GM11168 (cell line): ENCODE measurements at regions not wholly inside any gene's neighbourhood (a gene's known extent, or its start where the extent isn't known, plus 50 kb on each side); places are given as distances from the start of the nearest gene placed in this dataset.
"Not testable (repeated sequence)": the region's sequence is repeated elsewhere in the genome, so short reads cannot be mapped to it uniquely, and the experiment has no call there.

Source experiments
- in situ Hi-C: fragments of 300-500 bp; cut with MboI; formaldehyde crosslinking; loops from one replicate; pipeline ENCODE4 v1.12.0; 2022; ENCODE audit warnings: low sequenced_read_pairs; ENCODE audit not compliant: unreplicated experiment

- in situ Hi-C loops = no loop called here
Observed at GRCh38 chr1:208951908-208952307, 631.6 kb upstream of the CAMK1G start.

- in situ Hi-C loops = no loop called here
Observed at GRCh38 chr1:208962867-208963266, 620.6 kb upstream of the CAMK1G start.

GRCh38 chr1:208965351-208965750 is 618.2 kb upstream of the CAMK1G start:
- in situ Hi-C loops = no loop called here

- in situ Hi-C loops = no loop called here
Observed at GRCh38 chr1:208967334-208967733, 616.2 kb upstream of the CAMK1G start.

GRCh38 chr1:208974717-208975116 is 608.8 kb upstream of the CAMK1G start:
- in situ Hi-C loops = no loop called here

GRCh38 chr1:208975456-208975855 is 608.1 kb upstream of the CAMK1G start:
- in situ Hi-C loops = no loop called here

- in situ Hi-C loops = no loop called here
Observed at GRCh38 chr1:208977012-208977411, 606.5 kb upstream of the CAMK1G start.

- in situ Hi-C loops = no loop called here
Observed at GRCh38 chr1:208977638-208978256, 605.8 kb upstream of the CAMK1G start.

- in situ Hi-C loops = no loop called here
Observed at GRCh38 chr1:208979776-208980175, 603.7 kb upstream of the CAMK1G start.

GRCh38 chr1:208980605-208981004 is 602.9 kb upstream of the CAMK1G start:
- in situ Hi-C loops = no loop called here

- in situ Hi-C loops = no loop called here
Observed at GRCh38 chr1:208985231-208985630, 598.3 kb upstream of the CAMK1G start.

GRCh38 chr1:208988811-208989222 is 594.7 kb upstream of the CAMK1G start:
- in situ Hi-C loops = no loop called here

- in situ Hi-C loops = no loop called here
Observed at GRCh38 chr1:208990456-208990855, 593.1 kb upstream of the CAMK1G start.

- in situ Hi-C loops = not testable (repeated sequence)
Observed at GRCh38 chr1:208997053-208997452, 586.5 kb upstream of the CAMK1G start.

GRCh38 chr1:208997726-208998312 is 585.7 kb upstream of the CAMK1G start:
- in situ Hi-C loops = no loop called here

- in situ Hi-C loops = no loop called here
Observed at GRCh38 chr1:209008586-209008985, 574.9 kb upstream of the CAMK1G start.

- in situ Hi-C loops = no loop called here
Observed at GRCh38 chr1:209010475-209011230, 572.9 kb upstream of the CAMK1G start.

- in situ Hi-C loops = no loop called here
Observed at GRCh38 chr1:209012443-209013196, 570.9 kb upstream of the CAMK1G start.

GRCh38 chr1:209015092-209015491 is 568.4 kb upstream of the CAMK1G start:
- in situ Hi-C loops = no loop called here

GRCh38 chr1:209021622-209022021 is 561.9 kb upstream of the CAMK1G start:
- in situ Hi-C loops = no loop called here

- in situ Hi-C loops = no loop called here
Observed at GRCh38 chr1:209023790-209024189, 559.7 kb upstream of the CAMK1G start.
